Stimulated activated CD8-positive, alpha-beta memory T cell treated with anti-CD3 and anti-CD28 coated beads, Interleukin-7, amount 100 ng/mL, for 1 hour (primary cell): ENCODE measurements at regions not wholly inside any gene's neighbourhood (a gene's known extent, or its start where the extent isn't known, plus 50 kb on each side); places are given as distances from the start of the nearest gene placed in this dataset.

Experiments used
- DNase-seq, 2 donors: peaks; one replicate each; pipeline ENCODE4 v3.0.0-alpha.2; 2020; ENCODE audit warnings: low read depth in 2 of 2

DNA sequence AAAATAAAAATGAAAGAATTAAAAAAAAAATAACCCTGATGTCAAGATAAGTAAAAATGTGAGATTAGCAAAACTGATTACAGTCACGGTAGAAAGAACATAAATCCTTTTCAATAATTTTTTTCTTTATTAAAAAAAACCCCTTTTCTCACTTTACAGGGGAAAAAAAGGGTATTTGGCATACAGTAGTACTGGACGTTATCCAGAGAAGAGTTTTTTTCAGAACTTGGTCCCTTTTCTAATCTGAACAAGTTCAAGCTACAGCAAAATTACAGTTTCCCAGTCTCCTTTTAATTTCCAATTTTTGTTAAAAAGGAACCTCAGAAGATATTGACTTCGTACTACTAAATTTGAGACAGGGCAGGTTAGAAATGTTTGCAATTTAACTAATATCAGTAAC, 134.7 kb upstream of the DCN start:
- DNase-seq: no peak

DNA sequence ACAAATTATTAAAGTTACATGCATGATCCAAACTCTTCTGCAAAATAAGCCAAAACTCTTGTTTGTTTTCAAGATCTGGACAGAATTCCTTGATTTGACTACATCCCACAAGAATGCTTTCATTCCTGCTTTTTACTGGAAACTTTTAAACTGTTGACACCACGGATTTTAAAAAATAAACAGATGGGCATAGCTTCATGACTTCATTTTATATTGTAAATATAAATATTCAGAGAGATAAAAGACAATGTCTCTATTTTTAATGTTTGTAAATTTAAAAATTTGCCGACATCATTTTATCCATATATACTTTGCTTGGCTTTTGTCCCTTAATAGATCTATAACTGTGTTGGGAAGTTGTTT, 134.3 kb upstream of the DCN start:
- no peak for DNase-seq

GRCh38 chr12:91316161-91316906, 133.7 kb upstream of the DCN start:
- no peak for DNase-seq

- DNase-seq: no peak
Measured at GRCh38 chr12:91311081-91311480, 128.5 kb upstream of the DCN start.

DNA sequence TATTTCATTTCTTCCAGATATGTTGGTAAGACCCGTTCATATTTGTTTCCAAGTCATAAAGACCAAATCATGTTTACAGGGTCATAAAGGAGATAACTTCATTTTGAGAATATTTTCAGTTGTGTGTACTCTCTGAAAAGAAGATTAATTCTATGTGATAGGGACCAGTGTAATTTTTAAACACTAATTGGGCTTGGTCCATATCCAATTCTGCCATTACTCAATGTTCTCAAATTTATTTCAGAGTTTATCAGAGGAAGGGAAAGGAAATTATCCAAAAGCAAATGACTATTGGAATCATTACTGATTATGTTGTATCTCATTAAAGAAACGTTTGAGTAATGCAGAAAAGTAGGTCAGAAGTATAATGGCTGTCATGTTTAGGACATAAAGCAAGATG, 126.8 kb upstream of the DCN start:
- DNase-seq: no peak

GRCh38 chr12:91307957-91308670, 125.5 kb upstream of the DCN start:
- DNase-seq: no peak

GRCh38 chr12:91290354-91290753, 107.7 kb upstream of the DCN start:
- DNase-seq: no peak

- no peak for DNase-seq
Measured at GRCh38 chr12:91289906-91290305, 107.3 kb upstream of the DCN start.

- DNase-seq: no peak
Measured at GRCh38 chr12:91289072-91289471, 106.5 kb upstream of the DCN start.

- no peak for DNase-seq
Measured at GRCh38 chr12:91287753-91288152, 105.1 kb upstream of the DCN start.

GRCh38 chr12:91278126-91278525, 95.5 kb upstream of the DCN start:
- no peak for DNase-seq

GRCh38 chr12:91276509-91276908, 93.9 kb upstream of the DCN start:
- DNase-seq: no peak

DNA sequence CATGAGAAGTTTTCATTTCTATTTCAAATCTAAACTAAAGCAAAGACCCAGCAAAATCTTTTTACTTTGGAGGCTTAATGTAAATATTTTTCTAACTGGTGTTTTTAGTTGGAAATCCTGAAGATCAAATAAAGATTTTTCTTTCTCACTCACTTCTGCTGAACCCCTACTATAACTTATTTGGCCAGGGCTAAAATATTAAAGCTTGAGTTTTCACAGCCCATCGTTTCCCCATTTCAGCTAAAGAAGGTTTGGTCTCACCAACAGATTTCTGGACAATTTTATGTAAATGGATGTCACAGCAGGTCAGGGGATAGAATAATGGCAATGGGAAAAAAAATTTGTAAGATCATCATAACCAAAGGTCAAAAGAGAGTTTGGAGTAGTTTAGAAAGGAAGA, 92.7 kb upstream of the DCN start:
- no peak for DNase-seq

GRCh38 chr12:91274916-91275315, 92.3 kb upstream of the DCN start:
- DNase-seq: no peak

DNA sequence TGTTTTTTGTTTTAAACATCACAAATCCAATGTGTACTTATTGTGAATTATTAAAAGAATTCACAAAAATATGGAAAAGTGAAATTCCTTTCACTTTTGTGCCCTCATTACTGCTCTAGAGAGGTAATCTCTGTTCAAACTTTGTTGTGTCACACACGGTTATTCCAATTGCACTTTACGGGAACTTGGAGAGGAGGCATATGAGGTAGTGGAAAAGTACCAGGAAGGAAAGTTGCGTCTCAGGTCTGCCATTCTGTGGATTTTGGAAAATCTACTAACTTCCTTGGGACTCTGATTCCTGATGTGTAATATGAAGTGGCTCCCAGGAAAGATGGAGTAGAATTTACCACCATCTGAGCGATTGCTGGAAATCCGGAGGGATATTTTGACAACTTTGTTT, 90.9 kb upstream of the DCN start:
- DNase-seq: no peak

DNA sequence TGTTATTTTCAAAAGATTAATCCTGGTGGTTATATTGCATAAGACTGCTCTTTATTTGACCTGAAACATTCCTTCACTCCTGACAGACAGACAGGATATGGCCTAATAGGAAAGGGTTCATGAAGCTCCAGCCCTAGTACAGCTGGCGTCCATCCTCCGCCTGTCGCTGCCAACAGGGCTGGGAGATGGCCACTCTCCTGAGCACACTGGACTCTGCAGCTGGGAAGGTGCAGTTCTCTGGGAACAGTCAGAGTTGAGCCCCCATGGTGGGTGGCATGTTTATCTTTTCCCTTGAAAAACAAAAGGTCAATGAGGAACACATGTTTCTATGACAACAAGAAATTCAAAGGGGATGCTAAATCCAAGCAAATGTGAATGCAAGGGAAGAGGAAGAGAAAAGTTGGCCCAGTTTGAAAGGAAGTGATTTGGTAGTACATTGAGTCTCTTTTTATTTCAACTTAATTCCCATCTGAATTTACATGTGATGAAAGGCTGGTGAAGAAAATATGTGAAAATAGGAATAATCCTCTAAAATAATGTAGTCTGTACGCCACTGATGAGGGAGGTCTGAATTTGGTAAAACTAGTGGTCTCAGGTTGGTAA, 89.9 kb upstream of the DCN start:
- DNase-seq: no peak

DNA sequence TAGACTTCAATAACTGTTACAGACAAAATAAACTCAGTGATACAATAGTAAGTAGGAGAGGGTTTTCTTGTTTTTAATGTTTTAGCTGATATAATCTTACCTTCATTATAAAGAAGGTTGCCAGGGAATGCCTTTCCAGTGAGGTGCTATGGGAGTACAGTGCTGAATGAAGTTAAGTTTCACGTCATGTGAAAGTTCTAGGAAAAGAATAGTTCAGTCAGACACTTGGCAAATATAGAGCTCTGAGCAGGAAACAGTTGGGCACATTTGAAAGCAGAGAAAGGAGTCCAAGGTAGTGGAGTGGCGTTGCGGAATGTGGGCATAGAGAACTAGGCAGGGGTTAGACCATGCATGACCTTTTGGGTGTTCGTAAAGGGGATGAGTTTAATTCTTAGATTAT, 88.6 kb upstream of the DCN start:
- no peak for DNase-seq

GRCh38 chr12:91267039-91267438, 84.4 kb upstream of the DCN start:
- no peak for DNase-seq

DNA sequence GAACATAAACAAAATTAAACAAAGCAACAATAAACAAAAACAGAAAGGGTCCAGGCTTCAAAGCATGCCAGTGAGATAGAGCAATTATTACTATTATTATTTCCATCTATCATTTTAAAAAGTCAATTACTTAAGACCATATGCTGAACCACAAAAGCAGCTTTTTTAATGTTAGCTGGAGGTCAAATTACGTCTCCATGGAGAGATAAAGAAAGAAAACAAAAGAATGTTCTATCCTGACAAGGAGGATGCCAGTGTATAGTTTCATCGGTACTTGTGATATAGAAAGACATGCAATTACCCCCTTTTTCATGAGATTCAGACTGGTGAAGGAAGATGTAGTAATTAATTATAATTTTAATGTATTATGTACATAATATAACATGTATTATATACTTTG, 81.6 kb upstream of the DCN start:
- DNase-seq: no peak

DNA sequence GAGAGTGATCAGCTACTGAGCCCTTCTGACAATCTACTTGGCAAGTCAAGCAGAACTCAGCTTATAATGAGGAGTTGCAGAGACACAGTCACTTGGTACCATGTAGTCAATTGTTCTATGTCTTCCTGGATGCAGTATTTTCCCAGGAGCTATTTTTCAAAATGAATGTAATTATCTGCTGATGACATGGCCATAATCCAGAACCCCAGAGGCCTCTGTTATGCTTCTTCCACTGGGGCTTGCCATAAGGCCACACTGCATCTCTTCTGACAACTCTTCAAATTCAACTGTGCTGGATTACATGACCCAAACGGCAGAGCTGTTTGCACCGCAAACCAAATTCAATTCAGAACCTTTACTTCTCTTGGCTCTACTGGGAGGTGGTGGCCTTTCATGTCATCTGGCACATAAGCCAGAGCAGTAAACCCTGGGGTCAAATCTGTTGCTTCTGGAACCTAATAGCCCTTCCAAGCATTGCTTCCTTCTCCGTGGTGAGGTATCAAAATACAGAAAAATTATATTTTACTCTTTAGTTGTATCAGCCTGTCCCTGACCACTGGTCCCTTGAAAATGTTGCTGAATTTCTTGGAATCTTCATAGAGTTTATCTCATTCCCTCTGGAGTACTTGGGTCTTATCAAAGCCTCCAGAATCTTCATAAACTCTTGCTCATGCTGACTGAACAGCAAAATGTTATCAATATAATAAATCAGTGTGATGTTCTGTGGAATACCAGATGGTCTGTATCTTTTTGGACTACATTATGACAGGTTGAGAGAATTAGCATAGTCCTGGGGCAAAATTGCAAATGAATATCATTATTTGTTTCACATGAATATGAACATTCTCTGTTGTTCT, 79.4 kb upstream of the DCN start:
- DNase-seq: no peak

DNA sequence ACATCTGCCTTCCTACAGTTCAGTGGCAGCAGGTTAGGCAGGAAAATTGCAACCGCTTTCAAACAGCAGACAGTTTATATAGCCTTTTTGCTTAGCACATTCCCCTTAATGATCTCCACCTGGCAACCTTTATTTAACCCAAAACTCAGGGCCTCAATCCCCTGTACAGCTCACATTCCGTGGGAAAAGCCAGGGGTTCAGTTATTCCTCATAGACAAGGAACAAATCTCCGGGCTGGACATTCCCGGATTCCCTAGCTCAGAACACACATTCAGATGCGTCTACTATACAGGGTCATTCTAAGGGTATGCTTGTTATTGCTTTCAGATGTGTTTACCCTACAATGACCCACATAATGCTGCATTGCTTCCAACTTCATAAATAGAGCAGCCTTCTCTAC, 73.8 kb upstream of the DCN start:
- no peak for DNase-seq

DNA sequence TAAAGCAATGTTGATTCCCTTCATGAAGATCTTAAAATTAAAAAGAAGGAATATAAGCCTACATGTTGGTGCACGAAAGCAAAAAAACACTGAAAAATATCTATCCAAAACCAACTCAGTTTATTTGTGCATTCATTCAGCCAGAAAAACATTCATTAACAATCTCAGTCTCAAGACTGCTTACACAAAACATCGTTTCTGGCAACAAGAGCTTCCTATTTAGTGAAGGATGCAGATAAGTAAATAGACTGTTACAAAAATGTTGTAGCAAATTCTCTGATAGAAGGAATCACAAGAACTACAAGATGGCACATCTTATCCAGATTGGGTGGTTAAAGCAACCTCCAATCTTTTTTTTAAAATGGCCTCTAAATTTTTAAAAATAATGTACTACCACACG, 69.7 kb upstream of the DCN start:
- no peak for DNase-seq
